NCI-H524 (cell line): ENCODE measurements at regions not wholly inside any gene's neighbourhood (a gene's known extent, or its start where the extent isn't known, plus 50 kb on each side); places are given as distances from the start of the nearest gene placed in this dataset.

Experiments
- DNase-seq, 2 experiments: peaks; one replicate each; lab custom pipeline; 2025; lab: John Stamatoyannopoulos, UW

DNA sequence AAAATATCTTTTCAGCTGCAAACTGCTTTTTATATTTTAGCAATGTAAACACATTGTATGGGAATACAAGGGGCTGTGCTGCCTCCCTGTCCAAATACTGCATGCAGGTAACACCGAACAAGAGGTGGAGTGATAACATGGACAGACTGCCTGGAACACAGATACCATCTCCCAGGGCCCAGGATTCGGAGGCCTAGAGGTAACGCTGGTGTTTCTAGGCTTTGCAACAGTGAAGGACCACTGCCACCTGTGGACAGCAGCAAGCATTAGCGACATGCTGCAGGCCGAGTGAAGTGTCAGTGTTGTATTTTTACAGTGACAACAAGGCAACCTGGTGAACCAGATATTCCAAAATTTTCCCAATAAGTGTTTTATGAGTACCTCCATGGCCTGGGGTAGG is 379.1 kb downstream of the DMRT2 start:
- peak; percentile 25 to 59 for DNase-seq

DNA sequence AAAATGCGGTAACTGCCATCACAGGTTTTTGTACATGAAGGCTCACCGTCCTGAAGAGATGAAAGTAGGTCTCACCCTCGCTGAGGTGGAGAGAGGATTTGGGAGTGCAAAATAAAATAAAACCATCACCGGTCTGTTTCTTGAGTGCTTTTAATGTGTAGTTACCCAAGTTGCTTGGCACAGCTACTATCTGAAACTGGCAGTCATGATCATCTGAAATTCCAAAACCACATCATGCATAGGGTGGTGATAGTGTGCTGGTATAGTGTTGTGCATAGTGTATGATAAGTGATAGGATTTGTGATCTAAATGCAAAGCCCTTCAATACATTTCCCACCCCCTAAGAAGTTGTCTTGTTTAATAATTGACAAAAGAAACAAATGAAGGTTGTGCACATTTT is 381.3 kb downstream of the DMRT2 start:
- DNase-seq = no peak

- peak; percentile 18 to 54 for DNase-seq
Measured at GRCh38 chr9:1434052-1434767, 384.1 kb downstream of the DMRT2 start.

GRCh38 chr9:1434811-1435210 is 384.7 kb downstream of the DMRT2 start:
- no peak for DNase-seq

GRCh38 chr9:1440256-1440655 is 390.1 kb downstream of the DMRT2 start:
- DNase-seq = no peak

- no peak for DNase-seq
Measured at GRCh38 chr9:1442105-1442504, 391.9 kb downstream of the DMRT2 start.

DNA sequence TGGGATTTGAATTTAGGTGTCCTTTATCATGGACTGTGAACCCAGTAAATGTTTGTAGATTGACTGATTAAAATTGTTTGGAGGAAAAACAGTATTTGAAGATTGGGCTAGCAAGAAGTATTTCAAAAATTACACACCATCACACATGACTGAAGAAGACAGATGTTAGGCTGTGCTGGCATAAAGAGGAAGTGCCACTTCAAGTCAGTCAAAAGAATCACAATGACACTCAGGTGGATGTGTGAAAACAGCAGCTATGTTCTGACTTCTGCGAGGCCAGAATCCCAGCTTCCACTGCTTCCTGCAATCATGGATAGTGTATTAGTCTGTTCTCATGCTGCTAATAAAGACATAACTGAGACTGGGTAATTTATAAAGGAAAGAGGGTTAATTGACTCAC is 393.3 kb downstream of the DMRT2 start:
- DNase-seq = peak in 1 of 2 experiments; percentile 1

GRCh38 chr9:1446671-1447070 is 396.5 kb downstream of the DMRT2 start:
- DNase-seq = no peak

GRCh38 chr9:1453636-1454035 is 403.5 kb downstream of the DMRT2 start:
- no peak for DNase-seq

GRCh38 chr9:1454211-1454610 is 404.1 kb downstream of the DMRT2 start:
- no peak for DNase-seq

DNA sequence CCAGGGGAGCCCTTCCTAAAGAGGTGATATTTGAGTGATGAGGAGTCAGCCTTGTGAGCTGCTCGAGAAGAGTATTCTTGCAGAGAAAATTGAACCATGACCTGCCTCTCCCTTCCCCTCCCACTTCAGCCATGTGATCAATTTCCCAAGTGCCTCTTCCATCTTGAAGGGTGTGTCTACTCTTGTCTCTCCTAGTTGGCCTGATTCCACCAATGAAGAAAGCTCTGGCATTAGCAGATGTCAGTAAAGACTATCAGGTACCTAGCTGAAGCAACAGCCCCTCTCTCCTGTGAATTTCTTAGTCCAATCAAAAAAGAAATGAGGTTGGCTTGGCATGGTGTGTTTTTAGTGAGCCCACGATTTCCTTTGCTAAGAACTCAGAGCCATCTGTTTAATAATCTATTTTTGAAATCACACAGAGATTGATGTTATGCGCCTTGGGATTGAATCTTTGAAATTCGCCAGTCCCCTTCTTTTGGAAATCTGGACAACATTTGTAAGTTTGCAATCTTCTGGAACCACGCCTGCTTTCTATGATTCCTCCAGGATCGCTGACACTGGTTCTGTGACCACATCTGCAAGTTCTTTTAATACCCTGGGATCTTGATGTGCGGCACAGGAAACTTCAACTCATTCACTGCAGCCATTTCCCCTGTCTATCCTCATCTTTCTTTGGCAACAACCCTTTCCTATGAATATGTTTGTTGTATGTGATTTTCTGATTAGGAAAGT is 404.6 kb downstream of the DMRT2 start:
- peak in 1 of 2 experiments; percentile 24 for DNase-seq

DNA sequence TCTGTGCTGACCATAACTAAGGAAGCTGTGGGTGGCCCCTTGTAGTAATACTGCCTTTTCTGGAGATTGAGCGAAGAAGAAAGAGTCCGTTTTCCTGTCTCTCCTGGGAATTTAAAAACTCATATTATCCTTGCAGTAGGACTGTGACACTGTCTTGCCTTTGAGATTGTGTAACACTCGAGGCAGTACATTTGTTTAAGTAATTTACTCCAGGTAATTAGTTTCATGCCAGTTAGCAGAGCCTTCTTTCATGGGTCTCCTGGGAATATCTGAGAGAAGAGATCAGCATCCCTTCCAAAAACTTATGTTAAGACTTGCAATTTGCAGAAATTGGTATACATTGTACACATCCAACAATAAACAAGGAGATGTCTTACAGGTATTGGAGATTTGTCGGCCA is 405.6 kb downstream of the DMRT2 start:
- DNase-seq = peak in 1 of 2 experiments; percentile 28

- peak in 1 of 2 experiments; percentile 59 for DNase-seq
Measured at GRCh38 chr9:1456301-1457024, 406.3 kb downstream of the DMRT2 start.

DNA sequence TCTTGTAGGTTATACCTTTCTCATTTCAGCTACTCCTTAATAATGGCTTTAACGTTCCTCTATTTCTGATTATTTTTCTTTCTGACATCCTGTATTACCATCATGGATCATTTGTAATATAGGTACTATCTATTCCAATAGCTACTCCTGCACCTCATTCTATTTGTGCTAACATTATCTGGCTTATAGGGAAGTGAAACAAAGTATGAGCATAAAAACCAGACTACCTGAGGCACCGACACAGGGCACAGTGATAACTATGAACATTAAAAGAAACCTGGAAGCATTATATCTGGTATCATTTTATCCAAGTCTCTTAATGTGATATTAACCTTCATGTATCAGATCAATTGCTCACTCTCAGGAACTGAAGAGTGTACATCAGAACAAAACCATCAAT is 407.3 kb downstream of the DMRT2 start:
- DNase-seq = no peak

- peak; percentile 87 to 95 for DNase-seq
Measured at GRCh38 chr9:1458503-1458902, 408.3 kb downstream of the DMRT2 start.

DNA sequence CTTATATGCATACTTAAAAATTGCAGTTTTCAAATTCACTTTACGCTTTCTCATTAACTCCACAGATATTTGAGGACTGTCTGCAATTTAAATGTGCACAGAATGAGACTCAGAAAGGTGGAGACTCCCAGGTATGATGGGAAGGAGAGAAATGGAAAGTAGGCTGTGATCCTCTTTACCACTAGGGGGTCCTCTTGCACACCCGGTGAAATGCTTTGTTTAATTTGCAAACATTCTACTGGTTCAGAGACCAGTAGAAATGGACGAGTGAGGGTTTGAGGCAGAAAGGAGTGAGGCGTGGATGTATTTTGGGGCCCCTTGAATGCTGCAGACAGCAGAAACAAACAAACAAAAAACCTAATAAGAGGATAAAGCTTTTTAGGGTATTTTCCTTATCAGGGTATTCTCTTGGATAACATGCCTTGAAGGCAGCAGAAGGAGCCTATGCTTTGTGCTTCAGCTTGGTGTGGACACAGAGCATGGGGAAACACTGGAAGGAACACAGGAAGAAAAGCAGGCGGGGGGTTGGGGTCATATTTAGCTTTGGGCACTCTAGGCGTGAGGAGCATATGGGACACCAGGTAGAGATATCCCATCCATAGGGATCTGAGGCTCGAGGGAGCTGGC is 410.1 kb downstream of the DMRT2 start:
- DNase-seq = peak in 1 of 2 experiments; percentile 34

DNA sequence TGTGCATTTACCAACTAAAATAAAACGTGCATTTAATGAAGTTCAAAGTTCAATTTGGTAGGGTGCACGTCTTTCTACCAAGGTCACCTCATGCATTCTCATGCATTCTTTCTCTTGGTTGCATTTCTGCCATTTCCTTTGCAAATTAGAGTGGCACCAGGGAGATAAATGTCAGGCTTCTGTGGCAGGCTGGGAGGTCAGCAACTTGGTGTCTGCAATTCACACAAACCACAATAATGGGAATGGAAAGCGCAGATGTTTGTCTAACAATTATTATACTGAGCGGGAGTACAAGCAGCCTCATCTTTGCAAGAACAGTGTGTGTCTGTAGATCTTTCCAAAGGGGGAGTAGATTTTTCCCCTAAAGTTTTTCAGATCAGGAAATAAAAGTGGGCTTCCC is 411.7 kb downstream of the DMRT2 start:
- DNase-seq = no peak

DNA sequence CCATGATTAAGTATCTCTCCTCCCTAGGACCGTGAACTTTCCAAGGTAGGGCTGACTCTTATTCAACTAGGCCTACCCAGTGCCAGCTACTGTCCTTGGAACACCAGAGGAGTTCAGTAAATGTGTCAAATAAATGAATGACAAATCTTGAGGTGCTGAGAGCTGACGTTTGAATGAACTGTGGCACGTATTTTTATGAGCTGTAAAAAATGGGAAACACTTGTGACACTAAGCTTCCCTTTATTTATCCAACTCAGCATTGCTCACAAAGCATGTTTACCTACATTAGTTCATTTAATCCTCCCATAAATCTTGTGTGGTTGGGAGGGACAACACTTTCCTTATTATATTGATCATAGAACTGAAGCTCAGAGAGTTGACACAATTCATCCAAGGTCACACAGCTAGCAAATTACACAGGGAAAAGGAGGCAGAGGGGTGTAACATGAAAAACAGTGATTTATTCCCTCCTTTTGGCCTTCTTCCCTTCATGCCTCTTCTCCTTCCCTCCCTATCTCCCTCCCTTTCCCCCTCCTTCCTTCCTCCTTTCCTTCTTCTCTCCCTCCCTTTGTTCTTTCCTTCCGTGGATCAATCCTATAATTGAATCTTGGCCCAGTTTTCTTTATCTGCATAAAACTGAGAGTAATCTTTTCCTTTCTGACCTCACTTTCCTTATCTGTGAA is 412.6 kb downstream of the DMRT2 start:
- no peak for DNase-seq

GRCh38 chr9:1469996-1470395 is 419.8 kb downstream of the DMRT2 start:
- DNase-seq = no peak

- DNase-seq = no peak
Measured at GRCh38 chr9:1473956-1474634, 423.9 kb downstream of the DMRT2 start.

GRCh38 chr9:1474671-1475070 is 424.5 kb downstream of the DMRT2 start:
- DNase-seq = no peak
